ENCODE measurements at regions not wholly inside any gene's neighbourhood (a gene's known extent, or its start where the extent isn't known, plus 50 kb on each side); places are given as distances from the start of the nearest gene placed in this dataset.

- intact Hi-C loops (cut with DNase I), result no loop called here
- DNase-seq (ENCODE audit: low spot score), result no peak
- Histone ChIP-seq H3K4me3 (no peak overlapping the region), H3K27me3 (replicated peaks; ENCODE audit: insufficient read depth) (no peaks in the 10 kb centered on the region), H3K36me3 (no peaks in the 10 kb centered on the region), H3K27ac (no peak overlapping the region), H3K4me1 (replicated peaks) (no peaks in the 10 kb centered on the region), H3K9me3 (no peaks in the 10 kb centered on the region)
- TF ChIP-seq POLR2AphosphoS5 (IDR thresholded peaks at IDR 0.05) (no peak), CTCF (IDR thresholded peaks at IDR 0.05) (no peak), POLR2A (IDR thresholded peaks at IDR 0.05) (no peak)
- WGBS, result 90% methylated on average over 1 of the region's 1 CpG
Measured at GRCh38 chr18:45559258-45559657, 56.0 kb upstream of the SLC14A2 start.

- H3K9me3 ChIP-seq, result no peaks in the 10 kb centered on the region
- H3K27me3 ChIP-seq (replicated peaks; ENCODE audit: insufficient read depth), result no peaks in the 10 kb centered on the region
- H3K36me3 ChIP-seq, result no peaks in the 10 kb centered on the region
- no peak for DNase-seq (ENCODE audit: low spot score)
- H3K4me3 ChIP-seq, result no peak overlapping the region
- H3K27ac ChIP-seq, result no peak overlapping the region
- no peak for TF ChIP-seq POLR2A (IDR thresholded peaks at IDR 0.05)
- TF ChIP-seq CTCF (IDR thresholded peaks at IDR 0.05), result no peak
- TF ChIP-seq POLR2AphosphoS5 (IDR thresholded peaks at IDR 0.05), result no peak
- no peaks in the 10 kb centered on the region for H3K4me1 ChIP-seq (replicated peaks)
- intact Hi-C loops (cut with DNase I), result no loop called here
- WGBS, result 87% methylated on average over 4 of the region's 4 CpGs
Measured at GRCh38 chr18:45560870-45561269, 54.4 kb upstream of the SLC14A2 start.

GRCh38 chr18:45562567-45563479 lies 52.5 kb upstream of the SLC14A2 start:
- H3K27ac ChIP-seq, result peak overlapping the region; percentile 46 to 61
- no peaks in the 10 kb centered on the region for H3K9me3 ChIP-seq
- no peak for DNase-seq (ENCODE audit: low spot score)
- WGBS, result 36% methylated on average over 11 of the region's 11 CpGs
- H3K36me3 ChIP-seq, result no peaks in the 10 kb centered on the region
- no peaks in the 10 kb centered on the region for H3K4me1 ChIP-seq (replicated peaks)
- intact Hi-C loops (cut with DNase I), result loop anchor here (2.0 kb wide), 1 partner anchor 58 kb away; no protein-coding TSS in a partner anchor
- no peak overlapping the region for H3K4me3 ChIP-seq
- TF ChIP-seq POLR2AphosphoS5 (IDR thresholded peaks at IDR 0.05) (peak; percentile 22), POLR2A (IDR thresholded peaks at IDR 0.05) (no peak), CTCF (IDR thresholded peaks at IDR 0.05) (no peak)
- no peaks in the 10 kb centered on the region for H3K27me3 ChIP-seq (replicated peaks; ENCODE audit: insufficient read depth)

- intact Hi-C loops (cut with DNase I), result no loop called here
- H3K4me3 ChIP-seq, result no peak overlapping the region
- DNase-seq (ENCODE audit: low spot score), result no peak
- no peaks in the 10 kb centered on the region for H3K9me3 ChIP-seq
- peak overlapping the region in 1 of 2 donors; percentile 23 for H3K27ac ChIP-seq
- 67% methylated on average over 19 of the region's 19 CpGs for WGBS
- no peaks in the 10 kb centered on the region for H3K36me3 ChIP-seq
- H3K4me1 ChIP-seq (replicated peaks), result no peaks in the 10 kb centered on the region
- no peaks in the 10 kb centered on the region for H3K27me3 ChIP-seq (replicated peaks; ENCODE audit: insufficient read depth)
- TF ChIP-seq POLR2A (IDR thresholded peaks at IDR 0.05) (no peak), CTCF (IDR thresholded peaks at IDR 0.05) (no peak), POLR2AphosphoS5 (IDR thresholded peaks at IDR 0.05) (no peak)
Measured at GRCh38 chr18:45565280-45565970, 49.9 kb upstream of the SLC14A2 start.
